ENCODE measurements at regions not wholly inside any gene's neighbourhood (a gene's known extent, or its start where the extent isn't known, plus 50 kb on each side); places are given as distances from the start of the nearest gene placed in this dataset.

- no peaks in the 10 kb centered on the region for H3K27me3 ChIP-seq (replicated peaks; ENCODE audit: control insufficient read depth, insufficient read depth, low read length)
- no peak for DNase-seq (ENCODE audit: extremely low read depth, insufficient read length)
- H3K4me3 ChIP-seq (replicated peaks; ENCODE audit: low read depth, low read length): no peak overlapping the region
- no peak for TF ChIP-seq CTCF (IDR thresholded peaks at IDR 0.05; ENCODE audit: insufficient read depth, low read length, poor library complexity, severe bottlenecking)
- no peaks in the 10 kb centered on the region for H3K36me3 ChIP-seq (ENCODE audit: control insufficient read depth, insufficient read depth, low read length)
Measured at GRCh38 chr5:147175516-147176097, 59.2 kb upstream of the STK32A start.

GRCh38 chr5:147176422-147176821 is 58.4 kb upstream of the STK32A start:
- no peak for TF ChIP-seq CTCF (IDR thresholded peaks at IDR 0.05; ENCODE audit: insufficient read depth, low read length, poor library complexity, severe bottlenecking)
- DNase-seq (ENCODE audit: extremely low read depth, insufficient read length): no peak
- Histone ChIP-seq H3K36me3 (ENCODE audit: control insufficient read depth, insufficient read depth, low read length) (no peaks in the 10 kb centered on the region), H3K27me3 (replicated peaks; ENCODE audit: control insufficient read depth, insufficient read depth, low read length) (no peaks in the 10 kb centered on the region), H3K4me3 (replicated peaks; ENCODE audit: low read depth, low read length) (no peak overlapping the region)

GRCh38 chr5:147177125-147177840 is 57.5 kb upstream of the STK32A start:
- no peak overlapping the region for H3K4me3 ChIP-seq (replicated peaks; ENCODE audit: low read depth, low read length)
- DNase-seq (ENCODE audit: extremely low read depth, insufficient read length): no peak
- H3K27me3 ChIP-seq (replicated peaks; ENCODE audit: control insufficient read depth, insufficient read depth, low read length): no peaks in the 10 kb centered on the region
- no peak for TF ChIP-seq CTCF (IDR thresholded peaks at IDR 0.05; ENCODE audit: insufficient read depth, low read length, poor library complexity, severe bottlenecking)
- H3K36me3 ChIP-seq (ENCODE audit: control insufficient read depth, insufficient read depth, low read length): no peaks in the 10 kb centered on the region

- DNase-seq (ENCODE audit: extremely low read depth, insufficient read length): no peak
- TF ChIP-seq CTCF (IDR thresholded peaks at IDR 0.05; ENCODE audit: insufficient read depth, low read length, poor library complexity, severe bottlenecking): no peak
- Histone ChIP-seq H3K4me3 (replicated peaks; ENCODE audit: low read depth, low read length) (no peak overlapping the region), H3K27me3 (replicated peaks; ENCODE audit: control insufficient read depth, insufficient read depth, low read length) (no peaks in the 10 kb centered on the region), H3K36me3 (ENCODE audit: control insufficient read depth, insufficient read depth, low read length) (no peaks in the 10 kb centered on the region)
Measured at GRCh38 chr5:147179562-147180147, 55.2 kb upstream of the STK32A start.

- no peak for TF ChIP-seq CTCF (IDR thresholded peaks at IDR 0.05; ENCODE audit: insufficient read depth, low read length, poor library complexity, severe bottlenecking)
- Histone ChIP-seq H3K4me3 (replicated peaks; ENCODE audit: low read depth, low read length) (no peak overlapping the region), H3K36me3 (ENCODE audit: control insufficient read depth, insufficient read depth, low read length) (no peaks in the 10 kb centered on the region), H3K27me3 (replicated peaks; ENCODE audit: control insufficient read depth, insufficient read depth, low read length) (no peaks in the 10 kb centered on the region)
- no peak for DNase-seq (ENCODE audit: extremely low read depth, insufficient read length)
Measured at GRCh38 chr5:147180751-147181150, 54.1 kb upstream of the STK32A start.

All from GM06990 (cell line).